Psoas muscle (tissue), 7 donors: ENCODE measurements at regions not wholly inside any gene's neighbourhood (a gene's known extent, or its start where the extent isn't known, plus 50 kb on each side); places are given as distances from the start of the nearest gene placed in this dataset.
"Not testable (repeated sequence)": the region's sequence is repeated elsewhere in the genome, so short reads cannot be mapped to it uniquely, and the experiment has no call there.

Experiments used
- ATAC-seq, 4 donors: fragments of 200-7000 bp; cut with Tn5 transposase; one replicate each; pipeline ENCODE4 v1.9.1; 2020; ENCODE audit warnings: moderate library complexity in 3 of 4, mild to moderate bottlenecking in 2 of 4
- DNase-seq, 2 donors: peaks; one replicate each; pipeline ENCODE4 v3.0.0-alpha.2; 2020
- H3K27ac ChIP-seq: fragments of 200-600 bp; one replicate; pipeline ENCODE4 v1.8.0; 2022
- H3K27me3 ChIP-seq, 3 donors: fragments of 200-600 bp in 1 of 3; one replicate each; pipeline versions ENCODE4 v1.6.1 to v1.8.0; 2013 to 2022; ENCODE audit warnings: low read length in 2 of 3, mild to moderate bottlenecking in 2 of 3, moderate library complexity in 1 of 3; ENCODE audit not compliant: insufficient read depth in 3 of 3
- H3K36me3 ChIP-seq, 2 donors: fragments of 200-600 bp in 1 of 2; one replicate each; pipeline versions ENCODE4 v1.6.1 to v1.8.0; 2013 to 2022; ENCODE audit warnings: low read depth in 1 of 2, mild to moderate bottlenecking in 1 of 2, moderate library complexity in 1 of 2; ENCODE audit not compliant: insufficient read depth in 1 of 2
- H3K4me1 ChIP-seq: fragments of 200-600 bp; one replicate; pipeline ENCODE4 v1.8.0; 2022
- H3K4me3 ChIP-seq: fragments of 200-600 bp; one replicate; pipeline ENCODE4 v1.8.0; 2022; ENCODE audit warnings: mild to moderate bottlenecking
- H3K9me3 ChIP-seq: fragments of 200-600 bp; one replicate; pipeline ENCODE4 v1.8.0; 2022
- WGBS, 3 donors: extraction: QIAGEN DNeasy Blood & Tissue Kit; methylation state at CpG; one replicate each; pipeline versions ENCODE4 v1.1.6 to v1.1.7; 2013; 5-methylcytosine and 5-hydroxymethylcytosine counted together
- intact Hi-C, 2 donors: fragments of 100-400 bp; cut with DNase I; formaldehyde crosslinking; loops; one replicate each; pipeline versions ENCODE4 v1.11.0 to v1.14.2; 2022
- TF ChIP-seq, protein P1 (sequence below): fragments of 200-600 bp; IDR thresholded peaks from one replicate; pipeline ENCODE4 v1.8.0; 2022; ENCODE audit warnings: antibody characterized with exemption
- donor health status: healthy with polysubstance abuse.
- donor health status: DM: no; HTN: no; CAD: no; lungs with moderate emphysema.
- donor health status: Bipolar disorder and iron deficiency.
- donor health status: healthy.
- donor health status: DM: yes; HTN: yes; CAD: no.
- donor health status: DM: no; HTN: no; CAD: no.
- donor health status: DM: yes; HTN: yes; CAD: no.

DNA sequence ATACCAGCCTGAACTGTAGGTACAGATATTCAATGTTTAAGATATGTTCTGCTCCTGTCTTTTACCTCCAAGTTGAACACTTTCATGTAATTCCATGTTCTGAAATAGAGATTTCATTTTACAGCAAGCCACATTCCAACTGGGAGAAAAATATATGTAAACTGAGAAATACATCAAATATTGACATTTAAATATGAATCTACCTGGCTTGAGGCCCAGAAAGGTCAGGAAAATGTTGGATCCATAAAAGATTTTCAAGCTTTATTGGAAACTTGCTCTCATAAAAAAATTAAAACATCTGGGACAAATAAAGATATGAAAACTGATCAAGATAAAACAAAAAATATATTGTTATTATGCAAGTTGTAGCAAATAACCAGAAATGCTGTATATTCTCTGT is 1078.7 kb upstream of the ATXN8OS start:
- intact Hi-C loops, result no loop called here
- Histone ChIP-seq H3K9me3 (no peaks in the 10 kb centered on the region), H3K36me3 (no peaks in the 10 kb centered on the region), H3K27ac (no peak overlapping the region), H3K4me1 (no peaks in the 10 kb centered on the region), H3K27me3 (no peaks in the 10 kb centered on the region), H3K4me3 (no peak overlapping the region)
- TF ChIP-seq, protein P1, sequence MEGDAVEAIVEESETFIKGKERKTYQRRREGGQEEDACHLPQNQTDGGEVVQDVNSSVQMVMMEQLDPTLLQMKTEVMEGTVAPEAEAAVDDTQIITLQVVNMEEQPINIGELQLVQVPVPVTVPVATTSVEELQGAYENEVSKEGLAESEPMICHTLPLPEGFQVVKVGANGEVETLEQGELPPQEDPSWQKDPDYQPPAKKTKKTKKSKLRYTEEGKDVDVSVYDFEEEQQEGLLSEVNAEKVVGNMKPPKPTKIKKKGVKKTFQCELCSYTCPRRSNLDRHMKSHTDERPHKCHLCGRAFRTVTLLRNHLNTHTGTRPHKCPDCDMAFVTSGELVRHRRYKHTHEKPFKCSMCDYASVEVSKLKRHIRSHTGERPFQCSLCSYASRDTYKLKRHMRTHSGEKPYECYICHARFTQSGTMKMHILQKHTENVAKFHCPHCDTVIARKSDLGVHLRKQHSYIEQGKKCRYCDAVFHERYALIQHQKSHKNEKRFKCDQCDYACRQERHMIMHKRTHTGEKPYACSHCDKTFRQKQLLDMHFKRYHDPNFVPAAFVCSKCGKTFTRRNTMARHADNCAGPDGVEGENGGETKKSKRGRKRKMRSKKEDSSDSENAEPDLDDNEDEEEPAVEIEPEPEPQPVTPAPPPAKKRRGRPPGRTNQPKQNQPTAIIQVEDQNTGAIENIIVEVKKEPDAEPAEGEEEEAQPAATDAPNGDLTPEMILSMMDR, result no peak
- no peak for DNase-seq
- no peak for ATAC-seq

DNA sequence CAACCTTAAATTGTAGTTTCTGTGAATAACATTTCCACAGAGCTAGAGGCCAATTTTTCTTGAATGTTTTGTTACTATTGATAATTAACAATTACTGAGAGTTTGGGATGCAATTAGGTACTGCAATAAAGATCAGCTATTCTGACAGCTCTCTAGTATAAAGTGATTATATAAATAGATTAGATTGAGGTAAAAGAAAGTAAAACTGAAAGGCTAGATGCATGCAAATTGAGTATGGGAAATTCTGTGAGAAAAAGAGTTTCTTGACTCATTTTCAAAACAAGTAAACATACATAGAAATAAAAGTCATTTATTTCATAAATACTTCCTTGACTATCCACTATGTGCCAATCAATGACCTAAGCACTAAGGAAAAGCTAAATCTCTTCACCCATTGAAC is 1087.5 kb upstream of the ATXN8OS start:
- Histone ChIP-seq H3K4me3 (no peak overlapping the region), H3K27ac (no peak overlapping the region), H3K27me3 (no peaks in the 10 kb centered on the region), H3K36me3 (no peaks in the 10 kb centered on the region), H3K4me1 (no peaks in the 10 kb centered on the region), H3K9me3 (no peaks in the 10 kb centered on the region)
- TF ChIP-seq, protein P1, result no peak
- ATAC-seq, result no peak
- intact Hi-C loops, result no loop called here
- DNase-seq, result no peak

DNA sequence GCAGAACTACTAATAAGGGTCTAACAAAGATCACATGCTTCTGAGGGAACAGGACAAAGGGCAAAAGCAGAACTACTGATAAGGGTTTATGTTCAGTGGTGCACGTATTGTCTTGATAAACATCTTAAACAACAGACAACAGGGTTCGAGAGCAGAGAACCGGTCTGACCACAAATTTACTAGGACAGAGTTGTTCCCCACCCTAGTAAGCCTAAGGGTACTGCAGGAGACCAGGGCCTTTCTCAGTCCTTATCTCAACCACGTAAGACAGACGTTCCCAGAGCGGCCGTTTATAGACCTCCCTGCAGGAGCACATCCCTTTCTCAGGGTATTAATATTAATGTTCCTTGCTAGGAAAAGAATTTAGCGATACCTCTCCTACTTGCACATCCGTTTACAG is 1089.5 kb upstream of the ATXN8OS start:
- H3K9me3 ChIP-seq, H3K36me3 ChIP-seq, H3K4me3 ChIP-seq, H3K27me3 ChIP-seq, DNase-seq, intact Hi-C loops, H3K4me1 ChIP-seq, H3K27ac ChIP-seq, ATAC-seq: not testable (repeated sequence)
- WGBS, 3 donors, result 88 to 90% (median 89%) methylated on average over 9 of the region's 9 CpGs

DNA sequence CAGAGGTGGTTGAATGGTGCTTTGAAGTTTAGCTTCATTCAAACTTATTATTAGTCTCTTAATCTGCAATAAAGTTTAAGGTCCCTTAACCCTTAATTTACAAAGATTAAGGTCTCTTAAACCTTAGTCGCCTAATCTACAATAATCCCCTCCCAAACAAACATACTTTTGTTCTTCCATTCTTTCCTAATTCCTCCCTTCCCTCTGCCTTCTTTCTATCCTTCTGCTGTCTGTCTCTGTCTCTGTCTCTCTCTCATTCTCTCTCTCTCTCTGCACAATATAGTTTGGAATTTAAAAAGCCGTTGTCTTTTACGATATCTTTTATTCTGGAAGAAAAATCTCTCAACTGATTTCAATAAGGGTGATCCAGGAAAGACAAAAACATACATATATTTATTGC is 1096.8 kb upstream of the ATXN8OS start:
- TF ChIP-seq, protein P1, result no peak
- H3K27me3 ChIP-seq, result no peaks in the 10 kb centered on the region
- no peak for ATAC-seq
- intact Hi-C loops, result no loop called here
- no peaks in the 10 kb centered on the region for H3K9me3 ChIP-seq
- no peak overlapping the region for H3K4me3 ChIP-seq
- no peak overlapping the region for H3K27ac ChIP-seq
- 86 to 92% (median 91%) methylated on average over 3 of the region's 3 CpGs for WGBS, 3 donors
- H3K4me1 ChIP-seq, result no peaks in the 10 kb centered on the region
- no peak for DNase-seq
- H3K36me3 ChIP-seq, result no peaks in the 10 kb centered on the region

DNA sequence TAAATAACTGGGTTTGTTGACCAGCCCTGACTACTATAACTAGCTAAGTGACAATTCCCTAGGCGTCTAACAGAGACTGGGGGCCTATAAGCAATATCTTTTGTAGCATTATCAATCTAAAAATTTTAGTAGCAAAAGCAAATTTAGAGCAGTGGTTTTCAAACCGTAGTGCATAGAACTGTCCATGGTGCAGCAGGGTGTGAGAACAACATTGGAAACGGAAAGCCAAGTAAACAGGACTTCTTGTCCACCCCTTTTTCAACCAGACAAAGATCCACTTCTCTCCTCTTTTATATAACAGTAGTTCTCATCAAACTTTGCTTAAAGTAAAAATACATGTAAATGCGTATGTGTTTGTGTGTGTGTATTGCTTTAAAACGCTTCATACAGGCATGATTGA is 1099.1 kb upstream of the ATXN8OS start:
- Histone ChIP-seq H3K4me1 (no peaks in the 10 kb centered on the region), H3K27me3 (no peaks in the 10 kb centered on the region), H3K9me3 (no peaks in the 10 kb centered on the region), H3K36me3 (no peaks in the 10 kb centered on the region), H3K27ac (no peak overlapping the region), H3K4me3 (no peak overlapping the region)
- ATAC-seq (no peak), DNase-seq (no peak)
- intact Hi-C loops, result no loop called here
- WGBS, 3 donors, result 74 to 79% (median 76%) methylated on average over 5 of the region's 5 CpGs
- TF ChIP-seq, protein P1, result no peak
